ENCODE measurements at regions not wholly inside any gene's neighbourhood (a gene's known extent, or its start where the extent isn't known, plus 50 kb on each side); places are given as distances from the start of the nearest gene placed in this dataset.

GRCh38 chrX:144809025-144809424 lies 438.3 kb upstream of the SPANXN1 start:
- H3K9me2 ChIP-seq: peaks cover 3% of the 10 kb centered on the region; the same call in 1 of the 2 replicates
- no peaks in the 10 kb centered on the region for H4K20me1 ChIP-seq (ENCODE audit: insufficient read depth)
- H3K4me2 ChIP-seq: no peak overlapping the region
- no peak overlapping the region for H2AFZ ChIP-seq (ENCODE audit: low read depth)
- no peak for TF ChIP-seq USF2 (IDR thresholded peaks at IDR 0.05; ENCODE audit: borderline replicate concordance, low read depth, low read length)
- TF ChIP-seq ZBTB33 (IDR thresholded peaks at IDR 0.05; ENCODE audit: borderline replicate concordance, low read depth): no peak
- no peak for TF ChIP-seq FOXM1 (IDR thresholded peaks at IDR 0.05; ENCODE audit: low read depth)
- no peaks in the 10 kb centered on the region for H3K4me1 ChIP-seq (ENCODE audit: control insufficient read depth in 1 of 2, insufficient read depth in 2 of 2, low read depth in 1 of 2, low read length in 1 of 2)
- ChIA-PET CTCF (no interaction called here), POLR2A (no interaction called here)
- no peak overlapping the region for H3K27ac ChIP-seq (ENCODE audit: low read depth in 2 of 2, low read length in 1 of 2)
- no peaks in the 10 kb centered on the region for H3K79me2 ChIP-seq (ENCODE audit: insufficient read depth)
- no peaks in the 10 kb centered on the region for H3K27me3 ChIP-seq (ENCODE audit: insufficient read depth)
- H3K9ac ChIP-seq: no peak overlapping the region
- no peaks in the 10 kb centered on the region for H3K36me3 ChIP-seq (replicated peaks in 1 of 2; ENCODE audit: control insufficient read depth in 1 of 2, insufficient read depth in 2 of 2, low read length in 1 of 2)
- no peak for DNase-seq
- H3K9me3 ChIP-seq: no peaks in the 10 kb centered on the region
- no peak overlapping the region for H3K4me3 ChIP-seq (ENCODE audit: low read depth in 2 of 2, low read length in 1 of 2)
- H3F3A ChIP-seq (replicated peaks; ENCODE audit: insufficient read depth): no peaks in the 10 kb centered on the region

GRCh38 chrX:144810539-144810938 lies 436.8 kb upstream of the SPANXN1 start:
- POLR2A ChIA-PET: no interaction called here
- H3K9ac ChIP-seq: no peak overlapping the region
- DNase-seq: no peak
- no peaks in the 10 kb centered on the region for H3K4me1 ChIP-seq (ENCODE audit: control insufficient read depth in 1 of 2, insufficient read depth in 2 of 2, low read depth in 1 of 2, low read length in 1 of 2)
- H3K79me2 ChIP-seq (ENCODE audit: insufficient read depth): no peaks in the 10 kb centered on the region
- no peak overlapping the region for H3K4me2 ChIP-seq
- H3F3A ChIP-seq (replicated peaks; ENCODE audit: insufficient read depth): no peaks in the 10 kb centered on the region
- no peak overlapping the region for H3K27ac ChIP-seq (ENCODE audit: low read depth in 2 of 2, low read length in 1 of 2)
- no peak overlapping the region for H2AFZ ChIP-seq (ENCODE audit: low read depth)
- H3K9me2 ChIP-seq: peaks cover 3% of the 10 kb centered on the region; the same call in 1 of the 2 replicates
- no peaks in the 10 kb centered on the region for H3K36me3 ChIP-seq (replicated peaks in 1 of 2; ENCODE audit: control insufficient read depth in 1 of 2, insufficient read depth in 2 of 2, low read length in 1 of 2)
- WGBS (ENCODE audit: low lambda C conversion rate): 0% methylated on average over 1 of the region's 1 CpG
- H3K27me3 ChIP-seq (ENCODE audit: insufficient read depth): no peaks in the 10 kb centered on the region
- no peak overlapping the region for H3K4me3 ChIP-seq (ENCODE audit: low read depth in 2 of 2, low read length in 1 of 2)
- H3K9me3 ChIP-seq: no peaks in the 10 kb centered on the region
- no peaks in the 10 kb centered on the region for H4K20me1 ChIP-seq (ENCODE audit: insufficient read depth)
- CTCF ChIA-PET: no interaction called here
- TF ChIP-seq SIN3A (IDR thresholded peaks at IDR 0.05; ENCODE audit: borderline replicate concordance, low read depth, low read length) (no peak), REST (IDR thresholded peaks at IDR 0.05; ENCODE audit: low read depth, low read length) (no peak), FOXM1 (IDR thresholded peaks at IDR 0.05; ENCODE audit: low read depth) (no peak), NRF1 (IDR thresholded peaks at IDR 0.05; ENCODE audit: low read depth, low read length) (no peak), CHD2 (IDR thresholded peaks at IDR 0.05; ENCODE audit: low read length, partially characterized antibody) (no peak), TAF1 (IDR thresholded peaks at IDR 0.05; ENCODE audit: borderline replicate concordance, low read depth, low read length) (no peak), GABPA (IDR thresholded peaks at IDR 0.05; ENCODE audit: low read depth) (no peak), MAX (IDR thresholded peaks at IDR 0.05; ENCODE audit: low read depth) (no peak), RXRA (IDR thresholded peaks at IDR 0.05; ENCODE audit: borderline replicate concordance, low read depth) (no peak), YY1 (IDR thresholded peaks at IDR 0.05; ENCODE audit: low read depth) (no peak), ZBTB33 (IDR thresholded peaks at IDR 0.05; ENCODE audit: borderline replicate concordance, low read depth) (no peak), MXI1 (IDR thresholded peaks at IDR 0.05; ENCODE audit: low read depth, low read length) (no peak), USF1 (IDR thresholded peaks at IDR 0.05; ENCODE audit: borderline replicate concordance, low read depth) (no peak), FOSL2 (IDR thresholded peaks at IDR 0.05; ENCODE audit: borderline replicate concordance, low read depth) (no peak), POLR2AphosphoS5 (IDR thresholded peaks at IDR 0.05; ENCODE audit: low read depth, low read length) (no peak), TCF12 (IDR thresholded peaks at IDR 0.05) (no peak)

Measured in SK-N-SH (cell line).